Neural cell (in vitro differentiated cells): ENCODE measurements at regions not wholly inside any gene's neighbourhood (a gene's known extent, or its start where the extent isn't known, plus 50 kb on each side); places are given as distances from the start of the nearest gene placed in this dataset.

Source experiments
- H2AFZ ChIP-seq: fragments of 200-600, 300-800 bp; sonication (generic), shearing (Covaris generic); 2 replicates; pipeline ENCODE4 v1.6.0; 2014; ENCODE audit warnings: low read depth, mild to moderate bottlenecking, antibody characterized with exemption, low read length, moderate library complexity
- H3F3A ChIP-seq: fragments of 200-600 bp; shearing (Covaris generic); 2 replicates; pipeline ENCODE4 v1.6.1; 2016; ENCODE audit warnings: mild to moderate bottlenecking, moderate library complexity, mixed read lengths, antibody characterized with exemption, low read length; ENCODE audit not compliant: insufficient read depth, poor library complexity, severe bottlenecking
- H3K27ac ChIP-seq: fragments of 200-600, 300-800 bp; sonication (generic), shearing (Covaris generic); 2 replicates; pipeline ENCODE4 v1.5.1; 2014; ENCODE audit warnings: mild to moderate bottlenecking, low read length, moderate library complexity
- H3K27me3 ChIP-seq: fragments of 300-800, 200-600 bp; sonication (generic), shearing (Covaris generic); 2 replicates; pipeline ENCODE4 v1.6.0; 2014; ENCODE audit warnings: mild to moderate bottlenecking, low read depth, low read length, moderate library complexity; ENCODE audit not compliant: insufficient read depth
- H3K36me3 ChIP-seq: fragments of 300-800, 200-600 bp; sonication (generic), shearing (Covaris generic); 2 replicates; pipeline ENCODE4 v1.5.1; 2014; ENCODE audit warnings: mild to moderate bottlenecking, antibody characterized with exemption, low read length, moderate library complexity; ENCODE audit not compliant: insufficient read depth
- H3K4me2 ChIP-seq: fragments of 300-800, 200-600 bp; sonication (generic), shearing (Covaris generic); 2 replicates; pipeline ENCODE4 v1.6.0; 2014; ENCODE audit warnings: mild to moderate bottlenecking, low read length
- H3K4me3 ChIP-seq: fragments of 300-800, 200-600 bp; sonication (generic), shearing (Covaris generic); 2 replicates; pipeline ENCODE4 v1.5.1; 2014; ENCODE audit warnings: mild to moderate bottlenecking, low read length, moderate library complexity
- H3K79me2 ChIP-seq: fragments of 200-600 bp; shearing (Covaris generic); replicated peaks from 2 replicates; pipeline ENCODE4 v1.6.0; 2014; ENCODE audit warnings: mild to moderate bottlenecking, low read length, moderate library complexity; ENCODE audit not compliant: insufficient read depth
- H3K9ac ChIP-seq: fragments of 300-800, 200-600 bp; sonication (generic), shearing (Covaris generic); 2 replicates; pipeline ENCODE4 v1.6.1; 2016; ENCODE audit warnings: mild to moderate bottlenecking, low read length, mixed read lengths
- H3K9me2 ChIP-seq: fragments of 200-600 bp; shearing (Covaris generic); 2 replicates; pipeline ENCODE4 v1.6.1; 2016; ENCODE audit warnings: mild to moderate bottlenecking, low read length, mixed read lengths; ENCODE audit not compliant: insufficient read depth
- H3K9me3 ChIP-seq: fragments of 200-600, 300-800 bp; sonication (generic), shearing (Covaris generic); 2 replicates; pipeline ENCODE4 v1.6.1; 2016; ENCODE audit warnings: mild to moderate bottlenecking, mixed run types, low read length, moderate library complexity, mixed read lengths
- H4K20me1 ChIP-seq: fragments of 200-600 bp; shearing (Covaris generic); 2 replicates; pipeline ENCODE4 v1.6.1; 2016; ENCODE audit warnings: mild to moderate bottlenecking, mixed run types; ENCODE audit not compliant: insufficient read depth
- EP300 ChIP-seq: fragments of 450-650 bp; conservative IDR thresholded peaks from 2 replicates; pipeline ENCODE4 v1.6.1; 2014; ENCODE audit warnings: antibody characterized with exemption, mild to moderate bottlenecking, moderate library complexity; ENCODE audit not compliant: poor library complexity, severe bottlenecking
- EZH2 ChIP-seq: fragments of 200-600, 300-800 bp; shearing (Covaris generic), sonication (generic); IDR thresholded peaks from 2 replicates; pipeline ENCODE4 v1.6.1; 2014; ENCODE audit warnings: antibody characterized with exemption, low read length, borderline replicate concordance, mild to moderate bottlenecking; ENCODE audit not compliant: insufficient read depth, poor library complexity, severe bottlenecking
- MXI1 ChIP-seq: fragments of 450-650 bp; conservative IDR thresholded peaks from 2 replicates; pipeline ENCODE4 v1.6.1; 2014; ENCODE audit warnings: antibody characterized with exemption, mild to moderate bottlenecking; ENCODE audit not compliant: poor library complexity, severe bottlenecking
- POLR2AphosphoS5 ChIP-seq: IDR thresholded peaks from 2 replicates; pipeline ENCODE4 v1.6.1; 2012
- RAD21 ChIP-seq: fragments of 450-650 bp; conservative IDR thresholded peaks from 2 replicates; pipeline ENCODE4 v1.6.1; 2014; ENCODE audit warnings: antibody characterized with exemption, mild to moderate bottlenecking, moderate library complexity
- SMC3 ChIP-seq: fragments of 450-650 bp; conservative IDR thresholded peaks from 2 replicates; pipeline ENCODE4 v1.6.1; 2014; ENCODE audit warnings: antibody characterized with exemption, mild to moderate bottlenecking, moderate library complexity; ENCODE audit not compliant: poor library complexity
- TAF1 ChIP-seq: IDR thresholded peaks from 2 replicates; pipeline ENCODE4 v1.6.1; 2012; ENCODE audit warnings: low read depth
- TF ChIP-seq, protein P1 (sequence below): IDR thresholded peaks from 2 replicates; pipeline ENCODE4 v1.6.1; 2012; ENCODE audit warnings: borderline replicate concordance
- TF ChIP-seq, protein P2 (sequence below): fragments of 450-650 bp; IDR thresholded peaks from 2 replicates; pipeline ENCODE4 v1.5.1; 2014; ENCODE audit warnings: antibody characterized with exemption, mild to moderate bottlenecking, moderate library complexity; ENCODE audit not compliant: poor library complexity, severe bottlenecking

GRCh38 chr2:128388499-128388941, 69.9 kb upstream of the HS6ST1 start:
- no peak overlapping the region for H2AFZ ChIP-seq
- H3K27ac ChIP-seq = no peak overlapping the region
- H3K79me2 ChIP-seq = no peaks in the 10 kb centered on the region
- H3K4me3 ChIP-seq = no peak overlapping the region
- no peaks in the 10 kb centered on the region for H3F3A ChIP-seq
- H3K27me3 ChIP-seq = no peaks in the 10 kb centered on the region
- H4K20me1 ChIP-seq = no peaks in the 10 kb centered on the region
- no peak overlapping the region for H3K9ac ChIP-seq
- no peak overlapping the region for H3K4me2 ChIP-seq
- no peaks in the 10 kb centered on the region for H3K9me3 ChIP-seq
- TF ChIP-seq, protein P1, sequence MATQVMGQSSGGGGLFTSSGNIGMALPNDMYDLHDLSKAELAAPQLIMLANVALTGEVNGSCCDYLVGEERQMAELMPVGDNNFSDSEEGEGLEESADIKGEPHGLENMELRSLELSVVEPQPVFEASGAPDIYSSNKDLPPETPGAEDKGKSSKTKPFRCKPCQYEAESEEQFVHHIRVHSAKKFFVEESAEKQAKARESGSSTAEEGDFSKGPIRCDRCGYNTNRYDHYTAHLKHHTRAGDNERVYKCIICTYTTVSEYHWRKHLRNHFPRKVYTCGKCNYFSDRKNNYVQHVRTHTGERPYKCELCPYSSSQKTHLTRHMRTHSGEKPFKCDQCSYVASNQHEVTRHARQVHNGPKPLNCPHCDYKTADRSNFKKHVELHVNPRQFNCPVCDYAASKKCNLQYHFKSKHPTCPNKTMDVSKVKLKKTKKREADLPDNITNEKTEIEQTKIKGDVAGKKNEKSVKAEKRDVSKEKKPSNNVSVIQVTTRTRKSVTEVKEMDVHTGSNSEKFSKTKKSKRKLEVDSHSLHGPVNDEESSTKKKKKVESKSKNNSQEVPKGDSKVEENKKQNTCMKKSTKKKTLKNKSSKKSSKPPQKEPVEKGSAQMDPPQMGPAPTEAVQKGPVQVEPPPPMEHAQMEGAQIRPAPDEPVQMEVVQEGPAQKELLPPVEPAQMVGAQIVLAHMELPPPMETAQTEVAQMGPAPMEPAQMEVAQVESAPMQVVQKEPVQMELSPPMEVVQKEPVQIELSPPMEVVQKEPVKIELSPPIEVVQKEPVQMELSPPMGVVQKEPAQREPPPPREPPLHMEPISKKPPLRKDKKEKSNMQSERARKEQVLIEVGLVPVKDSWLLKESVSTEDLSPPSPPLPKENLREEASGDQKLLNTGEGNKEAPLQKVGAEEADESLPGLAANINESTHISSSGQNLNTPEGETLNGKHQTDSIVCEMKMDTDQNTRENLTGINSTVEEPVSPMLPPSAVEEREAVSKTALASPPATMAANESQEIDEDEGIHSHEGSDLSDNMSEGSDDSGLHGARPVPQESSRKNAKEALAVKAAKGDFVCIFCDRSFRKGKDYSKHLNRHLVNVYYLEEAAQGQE = no peak
- TF ChIP-seq SMC3 = no peak
- TF ChIP-seq, protein P2, sequence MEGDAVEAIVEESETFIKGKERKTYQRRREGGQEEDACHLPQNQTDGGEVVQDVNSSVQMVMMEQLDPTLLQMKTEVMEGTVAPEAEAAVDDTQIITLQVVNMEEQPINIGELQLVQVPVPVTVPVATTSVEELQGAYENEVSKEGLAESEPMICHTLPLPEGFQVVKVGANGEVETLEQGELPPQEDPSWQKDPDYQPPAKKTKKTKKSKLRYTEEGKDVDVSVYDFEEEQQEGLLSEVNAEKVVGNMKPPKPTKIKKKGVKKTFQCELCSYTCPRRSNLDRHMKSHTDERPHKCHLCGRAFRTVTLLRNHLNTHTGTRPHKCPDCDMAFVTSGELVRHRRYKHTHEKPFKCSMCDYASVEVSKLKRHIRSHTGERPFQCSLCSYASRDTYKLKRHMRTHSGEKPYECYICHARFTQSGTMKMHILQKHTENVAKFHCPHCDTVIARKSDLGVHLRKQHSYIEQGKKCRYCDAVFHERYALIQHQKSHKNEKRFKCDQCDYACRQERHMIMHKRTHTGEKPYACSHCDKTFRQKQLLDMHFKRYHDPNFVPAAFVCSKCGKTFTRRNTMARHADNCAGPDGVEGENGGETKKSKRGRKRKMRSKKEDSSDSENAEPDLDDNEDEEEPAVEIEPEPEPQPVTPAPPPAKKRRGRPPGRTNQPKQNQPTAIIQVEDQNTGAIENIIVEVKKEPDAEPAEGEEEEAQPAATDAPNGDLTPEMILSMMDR = no peak
- TF ChIP-seq RAD21 = no peak
- TF ChIP-seq EP300 = no peak
- TF ChIP-seq TAF1 = no peak
- TF ChIP-seq EZH2 = no peak
- no peak for TF ChIP-seq MXI1
- no peak for TF ChIP-seq POLR2AphosphoS5
- H3K9me2 ChIP-seq = no peaks in the 10 kb centered on the region
- H3K36me3 ChIP-seq = no peaks in the 10 kb centered on the region

- Histone ChIP-seq H3K9ac (no peak overlapping the region), H3K4me2 (no peak overlapping the region), H2AFZ (no peak overlapping the region), H4K20me1 (no peaks in the 10 kb centered on the region), H3K27ac (no peak overlapping the region), H3F3A (no peaks in the 10 kb centered on the region), H3K79me2 (no peaks in the 10 kb centered on the region), H3K36me3 (no peaks in the 10 kb centered on the region), H3K9me3 (no peaks in the 10 kb centered on the region), H3K9me2 (no peaks in the 10 kb centered on the region), H3K27me3 (no peaks in the 10 kb centered on the region), H3K4me3 (no peak overlapping the region)
- TF ChIP-seq MXI1 (no peak), EZH2 (no peak), POLR2AphosphoS5 (no peak), SMC3 (no peak), RAD21 (no peak), TAF1 (no peak), EP300 (no peak)
- TF ChIP-seq, protein P2 = no peak
- TF ChIP-seq, protein P1 = no peak
Measured at GRCh38 chr2:128389388-128390086, 70.9 kb upstream of the HS6ST1 start.
